ENCODE measurements at regions not wholly inside any gene's neighbourhood (a gene's known extent, or its start where the extent isn't known, plus 50 kb on each side); places are given as distances from the start of the nearest gene placed in this dataset.
A peak's percentile ranks its signal among the peaks of the same experiment; 100 is the strongest.
"Not testable (repeated sequence)": the region's sequence is repeated elsewhere in the genome, so short reads cannot be mapped to it uniquely, and the experiment has no call there.

DNA sequence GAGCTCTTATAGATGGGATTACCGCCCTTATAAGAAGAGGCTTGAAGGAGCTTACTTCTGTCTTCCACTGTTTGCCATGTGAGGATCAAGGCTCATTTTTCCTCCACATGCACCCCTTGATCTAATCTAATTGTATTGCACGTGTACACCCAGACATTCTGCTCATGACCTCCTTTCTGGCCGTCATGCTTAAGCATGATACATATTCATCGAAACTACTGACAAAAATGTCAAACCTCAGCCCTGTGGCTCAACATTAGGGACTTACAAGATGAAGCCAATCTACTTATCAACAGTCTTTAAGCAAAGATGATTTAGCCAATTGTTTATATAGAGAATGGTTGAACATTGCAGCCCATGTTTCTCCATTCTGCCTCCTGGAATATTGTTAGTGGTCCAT, 127.6 kb downstream of the XCL2 start:
- DNase-seq = no peak

- DNase-seq = no peak
Observed at GRCh38 chr1:168414914-168415313, 128.9 kb downstream of the XCL2 start.

- no peak for DNase-seq
Observed at GRCh38 chr1:168410464-168410863, 129.8 kb downstream of the TBX19 start.

DNA sequence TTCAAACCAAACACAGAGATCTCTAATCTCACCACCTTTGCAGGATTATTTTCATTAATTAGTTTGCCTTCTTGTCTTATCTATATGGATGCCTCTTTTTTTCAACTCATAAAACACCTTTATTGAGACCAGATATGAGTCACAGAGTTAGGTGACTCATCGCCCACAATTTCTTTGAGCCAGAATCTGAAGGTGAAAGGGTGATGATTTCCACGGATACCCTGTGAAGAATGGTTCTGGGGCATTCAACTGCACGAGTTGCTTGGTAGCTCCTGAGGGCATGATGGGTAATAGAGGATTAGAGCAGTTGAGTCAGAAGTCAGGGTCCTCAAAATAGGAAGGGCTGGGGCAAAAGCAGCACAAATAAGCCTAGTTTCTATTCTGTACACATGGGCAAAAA, 128.2 kb downstream of the TBX19 start:
- no peak for DNase-seq

- DNase-seq = no peak
Observed at GRCh38 chr1:168408539-168408865, 127.8 kb downstream of the TBX19 start.

DNA sequence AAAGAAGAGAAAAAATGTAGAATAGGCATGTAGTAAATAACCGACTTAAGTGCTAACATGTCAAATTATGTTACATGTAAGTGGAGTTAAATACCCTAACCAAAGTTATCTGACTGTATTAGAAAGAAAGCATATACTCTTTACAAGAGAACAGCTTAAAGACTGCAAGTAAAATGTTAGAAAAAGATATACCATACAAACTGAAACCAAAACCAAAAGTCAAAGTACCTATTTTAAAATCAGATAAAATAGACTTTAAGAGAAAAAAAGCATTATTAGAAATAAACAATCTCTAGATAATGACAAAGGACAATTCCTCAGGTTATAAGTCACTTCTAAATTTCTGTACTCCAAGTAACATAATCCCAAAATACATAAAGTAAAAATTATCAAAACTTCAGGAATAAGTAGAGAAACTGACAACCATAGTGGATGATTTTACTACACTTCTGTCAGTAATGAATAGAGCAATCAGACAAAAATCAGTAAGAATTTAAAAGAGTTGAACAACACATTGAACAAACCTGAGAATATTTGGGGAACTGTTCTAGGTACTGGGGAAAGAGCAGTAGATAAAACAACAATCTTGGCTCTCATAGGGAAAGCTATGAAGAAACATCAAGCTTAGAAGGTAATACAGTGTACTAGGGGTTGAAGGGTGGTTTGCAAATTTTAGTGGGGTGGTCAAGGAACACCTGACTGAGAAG, 127.3 kb downstream of the TBX19 start:
- DNase-seq = no peak

DNA sequence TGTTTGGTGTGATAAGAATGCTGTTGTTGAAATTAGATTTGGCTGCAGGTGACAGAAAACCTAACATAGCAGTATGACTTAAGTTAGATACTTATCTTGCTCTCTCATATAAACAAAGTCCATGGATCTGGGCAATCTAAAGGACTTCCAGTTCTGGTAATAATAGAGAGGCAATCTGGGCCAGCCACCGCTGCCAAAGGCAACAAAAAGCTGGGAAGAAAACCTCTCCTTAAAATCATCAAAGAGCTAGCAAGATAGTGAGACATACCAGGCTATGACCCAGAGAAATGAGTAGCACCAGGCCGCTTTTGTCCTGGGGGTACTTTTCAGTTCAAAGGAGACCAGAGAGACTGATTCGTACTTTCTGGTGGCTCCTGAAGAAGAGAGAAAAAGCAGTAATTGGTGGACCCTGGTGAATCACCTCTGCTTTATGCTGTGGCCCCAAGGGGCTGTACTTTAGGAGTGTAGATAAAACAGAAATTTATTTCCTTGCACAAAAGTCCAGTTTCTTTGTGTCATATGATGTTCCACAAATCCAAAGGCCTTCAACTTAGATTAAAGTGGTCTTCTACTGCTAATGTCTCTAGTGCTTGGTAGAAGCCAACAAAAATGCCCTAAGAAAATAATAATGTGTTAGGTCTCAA, 125.4 kb downstream of the TBX19 start:
- DNase-seq = no peak

DNA sequence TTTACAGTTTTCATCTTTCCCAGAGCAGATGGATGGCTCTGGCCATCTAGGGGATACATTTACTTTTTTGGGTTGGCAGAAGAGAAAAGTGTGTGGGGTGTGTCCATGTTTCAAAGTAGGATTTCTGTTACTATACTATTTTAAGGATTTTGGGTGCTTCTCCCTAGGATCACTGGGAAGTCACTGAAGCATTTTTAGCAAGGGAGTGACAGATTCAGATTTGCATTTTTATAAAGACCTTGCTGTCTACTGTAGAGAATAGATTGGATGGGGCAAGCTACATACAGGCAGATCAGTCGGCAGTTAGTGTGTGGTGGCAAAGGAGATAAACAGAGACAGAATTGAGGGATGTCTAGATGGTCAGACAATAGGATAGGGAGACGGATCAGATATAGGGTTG, 122.5 kb downstream of the TBX19 start:
- no peak for DNase-seq

DNA sequence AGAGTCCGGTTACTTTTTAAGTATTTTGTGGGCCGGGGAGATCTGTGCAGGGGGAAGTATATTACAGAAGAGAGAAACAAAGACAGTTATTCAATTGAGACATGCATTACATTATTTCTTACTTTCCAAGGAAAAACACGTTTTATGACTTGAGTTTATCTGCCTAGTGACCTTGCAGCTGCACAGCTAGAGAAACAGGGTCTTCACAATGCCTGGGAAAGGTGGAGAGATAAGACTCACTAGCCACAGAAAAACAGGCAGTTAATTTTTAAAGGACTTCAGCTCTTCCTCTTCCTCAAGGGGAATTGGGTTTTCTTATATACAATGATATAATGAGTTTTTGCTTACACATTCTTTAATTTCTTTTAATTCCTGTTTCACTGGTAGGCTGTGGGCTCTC, 121.8 kb downstream of the TBX19 start:
- not testable (repeated sequence) for DNase-seq

- no peak for DNase-seq
Observed at GRCh38 chr1:168401341-168401740, 120.7 kb downstream of the TBX19 start.

DNA sequence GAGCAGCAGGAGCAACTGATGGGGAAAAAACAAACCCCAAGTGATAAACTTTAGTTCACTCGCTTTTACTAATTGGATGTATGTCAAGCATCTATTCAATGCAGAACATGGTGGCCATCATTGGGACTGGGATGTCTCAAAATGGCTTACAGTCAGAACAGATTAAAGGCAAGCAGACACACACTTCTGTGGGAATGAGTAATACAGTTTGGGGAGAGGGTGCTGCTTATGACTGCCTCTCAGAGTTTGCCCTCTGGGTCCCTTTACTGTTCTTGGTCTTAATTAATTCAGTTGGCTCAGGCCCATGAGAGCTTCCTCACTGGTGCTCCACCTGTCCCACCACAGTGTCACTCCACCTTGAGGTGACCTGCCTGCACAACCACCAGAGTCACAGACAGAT, 119.5 kb downstream of the TBX19 start:
- DNase-seq = no peak

- no peak for DNase-seq
Observed at GRCh38 chr1:168397806-168398205, 117.1 kb downstream of the TBX19 start.

DNA sequence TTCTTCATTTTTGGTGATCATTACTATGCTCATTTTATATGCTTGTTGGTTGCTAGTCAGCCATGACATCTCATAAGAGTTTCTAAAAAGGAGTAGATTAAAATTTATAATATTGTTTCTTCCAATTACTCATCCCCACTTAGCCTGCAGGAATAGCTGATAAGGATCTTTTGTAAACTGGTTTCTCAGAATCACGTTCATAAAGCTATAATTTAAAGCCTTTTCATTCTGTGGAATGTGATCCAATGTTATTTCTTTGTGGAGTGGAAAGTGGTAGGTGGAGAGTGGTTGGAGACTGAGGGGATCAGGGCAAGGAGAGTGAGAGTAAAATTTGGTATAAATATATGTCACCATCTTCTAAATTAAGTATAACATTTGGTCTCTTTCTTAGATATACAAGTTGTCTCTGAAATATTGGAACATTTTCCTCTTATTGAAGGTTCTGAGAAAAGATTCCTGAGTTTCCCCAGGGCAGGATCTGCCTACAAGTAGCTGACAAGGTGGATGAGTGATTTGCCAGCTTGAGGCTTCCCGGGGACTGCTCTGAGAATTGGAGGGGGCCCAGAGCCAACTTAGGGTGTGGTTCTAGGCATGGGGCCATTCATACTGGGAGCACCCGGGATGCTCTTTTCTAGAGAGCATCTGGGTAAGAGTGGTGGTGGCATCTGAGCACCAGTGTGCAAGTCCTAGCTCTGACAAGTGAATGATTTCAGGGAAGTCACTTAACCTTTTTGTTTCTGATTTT, 116.4 kb downstream of the TBX19 start:
- no peak for DNase-seq

DNA sequence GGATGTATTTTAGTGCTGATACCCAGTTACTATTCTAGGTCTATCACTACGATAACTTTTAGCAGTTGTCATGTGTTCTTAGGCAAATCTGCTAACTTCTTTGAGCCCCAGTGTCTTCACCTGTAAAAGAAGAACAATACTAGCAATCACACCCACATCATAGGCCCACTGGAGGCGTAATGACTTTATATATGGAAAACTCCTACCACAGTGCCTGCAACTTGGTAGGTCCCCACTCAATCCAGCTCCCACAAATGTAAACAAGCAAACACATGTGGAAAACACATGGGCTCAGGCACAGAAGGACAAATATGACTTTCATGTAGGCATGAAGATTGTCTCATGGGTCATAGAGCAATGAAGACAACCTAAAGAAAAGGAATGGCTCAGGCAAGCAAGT, 115.8 kb downstream of the TBX19 start:
- no peak for DNase-seq

DNA sequence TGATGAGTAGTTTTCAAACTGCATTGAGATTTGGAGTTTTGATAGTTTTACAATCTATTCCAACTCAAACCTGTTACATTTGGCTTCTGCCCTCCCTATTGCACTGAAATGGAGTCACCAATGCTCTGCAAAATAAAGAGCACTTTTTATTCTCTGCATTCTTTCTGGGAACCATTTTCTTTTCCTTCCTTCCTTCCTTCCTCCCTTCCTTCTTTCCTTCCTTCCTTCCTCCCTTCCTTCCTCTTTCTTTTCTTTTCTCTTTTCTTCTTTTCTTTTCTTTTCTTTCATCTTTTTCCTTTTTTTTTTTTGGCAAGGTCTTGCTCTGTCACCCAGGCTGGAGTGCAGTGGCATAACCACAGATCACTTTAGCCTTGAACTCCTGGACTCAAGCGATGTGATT, 114.2 kb downstream of the TBX19 start:
- no peak for DNase-seq

GRCh38 chr1:168392958-168393549, 112.4 kb downstream of the TBX19 start:
- DNase-seq = no peak

DNA sequence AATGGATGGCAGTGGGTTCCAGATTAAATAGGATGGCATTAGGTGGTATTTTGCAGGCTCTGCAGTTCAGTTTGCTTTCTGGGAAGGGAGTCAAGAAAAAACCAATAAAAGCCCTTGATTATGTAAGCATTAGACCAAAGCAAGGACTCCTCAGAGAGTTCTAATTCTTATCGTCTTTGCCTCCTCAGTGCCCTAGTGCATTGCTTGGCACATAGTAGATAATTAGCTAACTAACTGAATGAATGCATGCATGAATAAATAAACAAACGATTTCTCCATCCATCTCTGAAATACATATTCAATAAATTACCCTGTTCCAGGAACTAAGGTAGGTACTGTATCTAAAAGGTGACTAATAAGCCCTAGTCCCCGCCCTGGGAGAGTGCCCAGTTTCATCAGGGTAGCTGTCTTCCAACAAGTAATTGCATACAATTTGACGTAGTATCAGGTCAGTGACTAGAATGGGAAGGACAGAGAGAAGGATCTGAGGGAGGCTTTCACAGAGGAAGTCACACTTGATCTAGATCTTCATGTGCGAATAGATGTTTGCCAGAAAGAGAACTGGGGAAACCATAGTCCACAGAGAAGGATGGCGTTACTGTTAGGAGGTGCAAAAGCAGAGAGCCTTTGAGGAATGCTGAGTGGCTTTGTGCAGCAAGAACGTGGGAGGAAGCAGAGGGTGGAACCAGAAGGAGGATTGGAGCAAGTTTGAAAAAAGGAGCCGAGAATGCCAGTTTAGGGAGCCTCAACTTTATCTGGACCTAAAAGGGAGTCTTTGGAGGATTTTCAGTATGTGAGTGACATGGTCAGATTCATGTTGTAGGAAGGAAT, 111.4 kb downstream of the TBX19 start:
- no peak for DNase-seq

- no peak for DNase-seq
Observed at GRCh38 chr1:168390271-168390670, 109.6 kb downstream of the TBX19 start.

DNA sequence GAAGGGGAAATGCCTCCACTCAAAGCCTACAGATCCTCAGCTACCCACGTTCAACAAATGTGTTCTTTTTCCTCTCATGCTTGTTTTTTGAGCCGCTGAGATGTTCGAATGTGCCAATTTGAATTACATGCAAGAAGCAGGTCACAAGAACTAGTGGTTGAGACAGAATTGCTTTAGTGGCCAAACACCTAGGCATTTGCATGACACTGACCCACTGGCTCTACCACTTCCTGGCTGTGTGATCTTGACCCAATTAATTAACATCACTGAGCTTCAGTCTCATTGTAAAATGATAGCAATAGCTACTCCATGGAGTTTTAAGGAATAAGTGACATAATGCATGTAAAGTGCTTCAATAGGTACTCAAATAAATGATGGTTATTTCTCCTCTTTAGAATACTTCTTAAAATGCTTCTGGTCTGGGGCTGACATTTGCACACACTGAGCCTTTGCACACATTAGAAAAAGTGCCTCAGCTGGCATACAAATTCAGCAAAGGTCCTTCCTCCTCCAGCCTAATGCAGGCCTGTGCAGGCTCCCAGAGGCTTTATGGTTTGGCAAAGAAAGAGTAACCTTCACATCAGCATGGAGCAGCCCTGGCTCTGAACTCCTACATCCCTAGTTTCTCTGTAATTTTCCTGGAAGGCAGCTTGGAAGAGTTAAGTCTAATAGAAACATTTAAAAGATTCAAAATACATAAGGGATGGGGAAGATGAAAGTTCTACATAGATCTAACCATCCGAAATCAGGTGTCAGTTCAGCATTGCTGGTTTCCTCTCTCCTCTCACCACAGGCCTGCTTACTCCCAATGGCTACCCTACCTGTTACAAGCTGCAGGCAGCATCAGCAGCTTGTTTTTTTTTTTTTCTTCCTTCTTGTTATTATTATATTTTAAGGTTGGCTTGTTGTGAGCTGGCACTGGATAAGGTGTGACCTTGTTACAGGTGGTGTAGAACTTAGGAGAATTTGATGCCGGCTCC, 107.4 kb downstream of the TBX19 start:
- DNase-seq = peak; percentile 22

GRCh38 chr1:168386949-168387586, 106.4 kb downstream of the TBX19 start:
- DNase-seq = peak; percentile 47

- DNase-seq = no peak
Observed at GRCh38 chr1:168386492-168386891, 105.8 kb downstream of the TBX19 start.

Data from femur (tissue), 1 donor.